Muscle layer of duodenum (tissue), 2 donors: ENCODE measurements at regions not wholly inside any gene's neighbourhood (a gene's known extent, or its start where the extent isn't known, plus 50 kb on each side); places are given as distances from the start of the nearest gene placed in this dataset.
"Not testable (repeated sequence)": the region's sequence is repeated elsewhere in the genome, so short reads cannot be mapped to it uniquely, and the experiment has no call there.

ENCODE experiments used
- H3K27ac ChIP-seq: one replicate; pipeline ENCODE4 v1.7.0; 2013; ENCODE audit warnings: mild to moderate bottlenecking, low read length
- H3K27me3 ChIP-seq: one replicate; pipeline ENCODE4 v1.7.0; 2013; ENCODE audit warnings: low read depth, mild to moderate bottlenecking, control low read depth, low read length
- H3K36me3 ChIP-seq, 2 donors: one replicate each; pipeline ENCODE4 v1.7.0; 2013; ENCODE audit warnings: low read length in 2 of 2, control low read depth in 1 of 2, mild to moderate bottlenecking in 1 of 2; ENCODE audit not compliant: insufficient read depth in 2 of 2, control insufficient read depth in 1 of 2
- H3K4me1 ChIP-seq, 2 donors: one replicate each; pipeline ENCODE4 v1.7.0; 2013; ENCODE audit warnings: low read length in 2 of 2, mild to moderate bottlenecking in 2 of 2, control low read depth in 1 of 2, moderate library complexity in 1 of 2; ENCODE audit not compliant: insufficient read depth in 2 of 2, control insufficient read depth in 1 of 2
- H3K4me3 ChIP-seq, 2 donors: one replicate each; pipeline ENCODE4 v1.7.0; 2013; ENCODE audit warnings: low read length in 2 of 2, low read depth in 1 of 2, mild to moderate bottlenecking in 1 of 2
- H3K9me3 ChIP-seq, 2 donors: one replicate each; pipeline ENCODE4 v1.7.0; 2013; ENCODE audit warnings: low read length in 2 of 2, control low read depth in 1 of 2, mild to moderate bottlenecking in 1 of 2; ENCODE audit not compliant: control insufficient read depth in 1 of 2
- donor health status: healthy.

GRCh38 chr4:118410138-118410537 lies 57.3 kb upstream of the PRSS12 start:
- H3K4me1 ChIP-seq: no peaks in the 10 kb centered on the region
- no peak overlapping the region for H3K4me3 ChIP-seq
- no peak overlapping the region for H3K27ac ChIP-seq
- no peaks in the 10 kb centered on the region for H3K9me3 ChIP-seq
- H3K27me3 ChIP-seq: no peaks in the 10 kb centered on the region
- H3K36me3 ChIP-seq: no peaks in the 10 kb centered on the region

- Histone ChIP-seq H3K9me3 (no peaks in the 10 kb centered on the region), H3K4me1 (no peaks in the 10 kb centered on the region), H3K4me3 (no peak overlapping the region), H3K27me3 (no peaks in the 10 kb centered on the region), H3K36me3 (no peaks in the 10 kb centered on the region), H3K27ac (no peak overlapping the region)
These were observed 64.5 kb upstream of the PRSS12 start for GRCh38 chr4:118417325-118417724.

GRCh38 chr4:118417800-118418199 lies 65.0 kb upstream of the PRSS12 start:
- not testable (repeated sequence) for H3K27me3 ChIP-seq, H3K4me3 ChIP-seq, H3K9me3 ChIP-seq, H3K36me3 ChIP-seq, H3K27ac ChIP-seq, H3K4me1 ChIP-seq

- not testable (repeated sequence) for H3K9me3 ChIP-seq, H3K4me1 ChIP-seq, H3K36me3 ChIP-seq, H3K27me3 ChIP-seq, H3K27ac ChIP-seq, H3K4me3 ChIP-seq
These were observed 65.6 kb upstream of the PRSS12 start for GRCh38 chr4:118418396-118418795.

GRCh38 chr4:118419626-118420025 lies 66.8 kb upstream of the PRSS12 start:
- H3K9me3 ChIP-seq, H3K27me3 ChIP-seq, H3K36me3 ChIP-seq, H3K27ac ChIP-seq, H3K4me3 ChIP-seq, H3K4me1 ChIP-seq: not testable (repeated sequence)

GRCh38 chr4:118424062-118424461 lies 71.3 kb upstream of the PRSS12 start:
- not testable (repeated sequence) for H3K27ac ChIP-seq, H3K4me1 ChIP-seq, H3K36me3 ChIP-seq, H3K27me3 ChIP-seq, H3K4me3 ChIP-seq, H3K9me3 ChIP-seq

- H3K36me3 ChIP-seq, H3K9me3 ChIP-seq, H3K27ac ChIP-seq, H3K4me3 ChIP-seq, H3K27me3 ChIP-seq, H3K4me1 ChIP-seq: not testable (repeated sequence)
These were observed 76.1 kb upstream of the PRSS12 start for GRCh38 chr4:118428881-118429280.

- not testable (repeated sequence) for H3K27me3 ChIP-seq, H3K9me3 ChIP-seq, H3K36me3 ChIP-seq, H3K27ac ChIP-seq, H3K4me3 ChIP-seq, H3K4me1 ChIP-seq
These were observed 79.6 kb upstream of the PRSS12 start for GRCh38 chr4:118432359-118432758.

- H3K27me3 ChIP-seq, H3K4me1 ChIP-seq, H3K4me3 ChIP-seq, H3K9me3 ChIP-seq, H3K36me3 ChIP-seq, H3K27ac ChIP-seq: not testable (repeated sequence)
These were observed 81.0 kb upstream of the PRSS12 start for GRCh38 chr4:118433612-118434375.

GRCh38 chr4:118435415-118435814 lies 82.6 kb upstream of the PRSS12 start:
- not testable (repeated sequence) for H3K36me3 ChIP-seq, H3K27ac ChIP-seq, H3K9me3 ChIP-seq, H3K4me1 ChIP-seq, H3K4me3 ChIP-seq, H3K27me3 ChIP-seq

- not testable (repeated sequence) for H3K4me1 ChIP-seq, H3K36me3 ChIP-seq
These were observed 89.5 kb upstream of the PRSS12 start for GRCh38 chr4:118442115-118442837.

GRCh38 chr4:118447397-118447796 lies 94.6 kb upstream of the PRSS12 start:
- H3K4me3 ChIP-seq, H3K4me1 ChIP-seq, H3K27ac ChIP-seq, H3K36me3 ChIP-seq, H3K9me3 ChIP-seq, H3K27me3 ChIP-seq: not testable (repeated sequence)

More at GRCh38 chr4:118442115-118442837, 89.5 kb upstream of the PRSS12 start:
- not testable (repeated sequence) for H3K4me3 ChIP-seq, H3K27ac ChIP-seq, H3K27me3 ChIP-seq, H3K9me3 ChIP-seq
